Stimulated activated CD4-positive, alpha-beta T cell treated with anti-CD3 and anti-CD28 coated beads, TNF-alpha, amount 100 ng/mL, for 48 hours (primary cell): ENCODE measurements at regions not wholly inside any gene's neighbourhood (a gene's known extent, or its start where the extent isn't known, plus 50 kb on each side); places are given as distances from the start of the nearest gene placed in this dataset.
A peak's percentile ranks its signal among the peaks of the same experiment; 100 is the strongest.
"Not testable (repeated sequence)": the region's sequence is repeated elsewhere in the genome, so short reads cannot be mapped to it uniquely, and the experiment has no call there.

ENCODE experiments used
- DNase-seq, 3 donors: peaks; one replicate each; pipeline ENCODE4 v3.0.0-alpha.2; 2020; ENCODE audit warnings: low read depth in 3 of 3

DNA sequence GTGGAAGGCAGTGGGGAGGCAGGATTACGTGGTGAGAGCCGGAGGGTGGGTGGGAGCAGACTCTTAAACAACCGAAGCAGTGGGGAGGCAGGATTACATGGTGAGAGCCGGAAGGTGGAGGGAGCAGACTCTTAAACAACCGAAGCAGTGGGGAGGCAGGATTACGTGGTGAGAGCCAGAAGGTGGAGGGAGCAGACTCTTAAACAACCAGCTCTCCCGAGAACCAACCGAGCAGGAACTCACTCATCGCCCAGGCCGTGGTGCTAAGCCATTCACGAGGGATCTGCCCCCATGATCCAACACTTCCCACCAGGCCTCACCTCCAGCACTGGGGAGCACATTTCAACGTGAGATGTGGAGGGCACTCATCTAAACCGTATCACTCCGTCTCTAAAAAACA is 87.7 kb downstream of the RTP5 start:
- DNase-seq = no peak

- no peak for DNase-seq
These were observed 89.5 kb downstream of the RTP5 start for GRCh38 chr2:241958818-241959545.

GRCh38 chr2:241959751-241960269 is 90.3 kb downstream of the RTP5 start:
- DNase-seq = no peak

DNA sequence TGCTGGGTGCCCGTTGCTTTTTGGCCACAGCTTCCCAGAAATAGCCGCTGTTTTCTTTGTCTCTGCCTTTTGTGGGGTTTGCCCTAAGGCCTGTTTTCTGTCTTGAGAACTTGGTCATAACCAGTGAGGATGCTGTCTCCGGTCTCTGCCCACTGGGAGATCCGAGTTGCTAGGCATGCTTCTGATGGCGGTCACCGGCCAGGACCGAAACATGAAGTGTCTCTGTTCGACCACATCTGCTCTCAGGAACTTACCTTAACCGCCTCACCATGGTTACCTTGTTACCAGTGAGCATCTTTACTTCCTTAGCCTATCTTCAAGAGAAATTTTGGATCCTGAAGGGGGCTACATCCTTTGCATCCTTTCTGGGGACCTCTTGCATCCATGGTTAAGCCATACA is 91.9 kb downstream of the RTP5 start:
- no peak for DNase-seq

- DNase-seq = no peak
These were observed 94.6 kb downstream of the RTP5 start for GRCh38 chr2:241964133-241964532.

DNA sequence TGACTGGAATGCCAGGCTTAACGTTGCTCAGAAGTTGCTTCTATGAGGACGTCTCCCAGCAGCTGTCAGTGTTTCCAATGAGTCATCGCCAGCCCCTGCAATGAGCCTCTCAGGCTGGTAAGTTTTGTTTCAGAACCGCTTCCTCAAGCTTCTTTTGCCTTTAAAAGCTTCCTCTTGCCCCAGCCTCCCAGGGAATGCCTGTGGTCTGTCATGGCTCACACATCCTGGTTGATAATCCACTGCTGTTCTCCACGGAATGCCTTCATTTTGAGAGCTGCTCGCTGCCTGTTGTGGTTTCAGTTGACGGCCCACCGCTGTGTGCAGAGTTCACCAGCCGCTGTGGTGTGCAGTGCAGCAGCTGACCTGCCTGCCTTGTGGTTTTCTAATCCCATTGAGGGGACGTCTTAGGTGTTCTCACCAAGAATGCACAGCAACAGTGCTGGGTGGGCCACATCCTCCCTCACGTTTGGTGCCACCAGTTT is 96.4 kb downstream of the RTP5 start:
- peak; percentile 46 to 71 (median 71) for DNase-seq

GRCh38 chr2:241966647-241967466 is 97.3 kb downstream of the RTP5 start:
- DNase-seq = no peak

DNA sequence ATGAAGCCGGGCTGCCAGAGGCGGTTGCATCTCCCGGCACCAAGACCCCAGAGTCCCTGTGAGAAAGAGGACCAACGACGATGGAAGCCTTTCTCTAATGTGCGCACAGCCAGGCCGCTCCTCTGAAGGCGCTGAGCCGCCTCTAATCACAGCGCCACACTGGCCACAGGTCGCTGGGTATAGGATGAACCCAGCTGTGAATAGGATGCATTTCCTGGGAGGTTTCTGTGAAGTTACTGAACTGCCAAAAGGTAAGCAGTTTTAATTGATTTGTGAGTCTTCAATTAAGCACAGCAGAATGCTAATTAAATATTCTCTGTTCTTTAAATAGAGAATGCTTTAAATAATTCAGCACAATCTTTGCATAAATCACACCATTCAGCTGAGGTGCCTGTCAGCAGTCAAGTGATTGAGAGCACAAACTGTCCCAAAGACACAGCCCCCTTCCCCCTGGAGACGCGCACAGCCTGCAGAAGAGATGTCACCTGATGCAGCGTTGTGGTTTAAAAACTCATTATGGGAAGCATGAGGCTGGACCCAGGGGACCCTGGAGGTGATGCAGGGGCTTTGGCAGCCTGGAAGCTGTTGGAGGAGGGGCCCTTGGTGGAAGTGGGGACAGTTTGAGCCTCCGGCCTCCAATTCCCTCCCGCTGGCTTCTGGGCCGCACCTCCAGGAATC is 98.1 kb downstream of the RTP5 start:
- no peak for DNase-seq

- no peak for DNase-seq
These were observed 98.9 kb downstream of the RTP5 start for GRCh38 chr2:241968417-241968816.

GRCh38 chr2:241969182-241969581 is 99.7 kb downstream of the RTP5 start:
- not testable (repeated sequence) for DNase-seq

DNA sequence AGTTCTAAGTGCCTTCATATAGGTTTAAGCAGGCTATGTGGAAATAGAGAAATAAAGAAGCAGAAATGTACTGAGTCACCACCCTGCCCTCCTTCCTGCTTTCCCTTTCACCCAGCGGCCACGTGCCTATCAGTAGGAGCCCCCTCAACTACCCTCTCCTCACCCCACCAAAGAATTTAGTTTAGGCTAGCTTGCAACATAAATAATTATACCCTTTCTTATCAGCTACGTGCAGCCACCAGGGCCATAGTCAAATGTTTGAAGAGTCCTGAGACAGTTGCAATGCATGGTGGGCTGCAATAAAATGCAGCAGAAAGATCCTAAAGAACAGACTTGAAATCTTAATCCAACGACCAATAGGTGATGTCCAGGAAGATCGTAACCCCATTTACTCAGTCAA is 101.2 kb downstream of the RTP5 start:
- DNase-seq = no peak

- no peak for DNase-seq
These were observed 104.6 kb downstream of the RTP5 start for GRCh38 chr2:241974096-241974495.

- no peak for DNase-seq
These were observed 105.5 kb downstream of the RTP5 start for GRCh38 chr2:241974851-241975592.

GRCh38 chr2:241975593-241976284 is 106.2 kb downstream of the RTP5 start:
- DNase-seq = no peak

GRCh38 chr2:241976296-241976695 is 106.8 kb downstream of the RTP5 start:
- no peak for DNase-seq

DNA sequence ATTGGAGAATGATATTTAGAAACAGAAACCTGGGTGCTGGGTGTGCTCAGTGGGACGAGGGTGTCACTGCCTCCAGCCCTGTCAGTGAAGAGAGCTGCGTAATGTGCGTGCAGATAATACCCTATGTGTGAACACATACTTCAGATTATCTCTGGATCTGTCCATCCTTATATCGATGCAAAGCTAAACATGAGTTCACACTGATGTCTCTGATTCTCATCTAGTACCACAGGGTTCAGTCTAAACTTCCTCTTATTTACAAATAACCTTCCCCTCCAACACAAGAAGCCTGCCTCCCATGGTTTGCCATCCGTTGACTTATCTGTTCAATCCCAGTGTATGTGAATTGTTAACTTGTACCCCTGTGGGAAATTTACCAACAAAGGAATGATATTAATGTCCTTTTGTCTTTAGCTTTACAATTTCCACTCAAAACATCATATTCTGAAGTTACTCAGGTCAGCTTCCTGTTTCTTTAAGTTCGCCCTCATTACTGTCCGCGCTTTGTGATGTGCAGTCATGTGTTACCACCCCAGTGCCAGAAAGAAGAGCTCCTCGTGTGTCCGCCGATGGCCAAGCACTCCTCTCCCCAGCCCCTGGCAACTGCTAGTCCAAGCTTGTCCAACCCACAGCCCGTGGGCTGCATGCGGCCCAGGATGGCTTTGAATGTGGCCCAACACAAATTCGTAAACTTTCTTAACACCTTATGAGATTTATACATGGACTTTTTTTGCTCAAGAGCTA is 108.2 kb downstream of the RTP5 start:
- DNase-seq = no peak

GRCh38 chr2:241978670-241979069 is 109.1 kb downstream of the RTP5 start:
- no peak for DNase-seq

DNA sequence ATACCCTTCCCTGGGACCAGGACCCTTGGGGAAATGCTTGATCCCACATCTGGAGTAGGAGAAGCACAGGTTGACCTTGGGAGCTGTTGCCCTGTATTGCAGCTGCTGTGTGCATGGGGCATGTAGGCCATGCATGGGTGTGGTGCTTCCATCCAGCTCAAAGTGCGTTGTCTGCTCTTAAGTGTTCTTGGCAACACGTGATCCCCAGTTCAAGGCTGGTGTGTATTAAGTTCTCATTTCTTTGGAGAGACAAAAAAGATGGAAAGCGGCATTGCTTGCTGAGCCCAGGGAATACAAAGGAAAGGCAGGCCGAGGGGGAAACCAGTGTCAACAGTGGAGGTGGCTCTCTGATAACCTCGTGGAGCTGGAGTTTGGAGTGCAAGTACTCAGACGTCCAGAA is 110.7 kb downstream of the RTP5 start:
- no peak for DNase-seq

GRCh38 chr2:241981076-241981700 is 111.7 kb downstream of the RTP5 start:
- no peak for DNase-seq
